K562 (cell line): ENCODE measurements at regions not wholly inside any gene's neighbourhood (a gene's known extent, or its start where the extent isn't known, plus 50 kb on each side); places are given as distances from the start of the nearest gene placed in this dataset.

ENCODE experiments used
- RBM34 ChIP-seq: fragments of 200-400 bp; formaldehyde crosslinking; IDR thresholded peaks from 2 replicates; pipeline ENCODE4 v1.6.1; 2018; ENCODE audit warnings: low read length, borderline replicate concordance; ENCODE audit not compliant: insufficient read depth
- ZNF324 ChIP-seq: fragments of 250-450 bp; sonication (Bioruptor Pico); IDR thresholded peaks from 2 replicates; pipeline ENCODE4 v1.4.0; 2020; ENCODE audit warnings: mild to moderate bottlenecking
- TF ChIP-seq, protein P1 (sequence below), 2 experiments: IDR thresholded peaks; 2 replicates each; pipeline ENCODE4 v1.6.1; 2011; ENCODE audit warnings: borderline replicate concordance in 1 of 2, control low read depth in 1 of 2, low read depth in 1 of 2, low read length in 1 of 2, mild to moderate bottlenecking in 1 of 2, mixed read lengths in 1 of 2, moderate library complexity in 1 of 2; ENCODE audit not compliant: insufficient read depth in 1 of 2, insufficient read length in 1 of 2, poor library complexity in 1 of 2, severe bottlenecking in 1 of 2; ENCODE audit errors: extremely low read depth in 1 of 2
- TF ChIP-seq, protein P2 (sequence below): sonication (generic); formaldehyde crosslinking; IDR thresholded peaks from 2 replicates; pipeline ENCODE4 v1.8.0; 2022; ENCODE audit warnings: missing genetic modification reagents, mild to moderate bottlenecking, borderline replicate concordance
- TF ChIP-seq, protein P3 (sequence below): sonication (generic); formaldehyde crosslinking; IDR thresholded peaks from 2 replicates; pipeline ENCODE4 v1.8.1; 2023; ENCODE audit warnings: mild to moderate bottlenecking, missing genetic modification reagents

DNA sequence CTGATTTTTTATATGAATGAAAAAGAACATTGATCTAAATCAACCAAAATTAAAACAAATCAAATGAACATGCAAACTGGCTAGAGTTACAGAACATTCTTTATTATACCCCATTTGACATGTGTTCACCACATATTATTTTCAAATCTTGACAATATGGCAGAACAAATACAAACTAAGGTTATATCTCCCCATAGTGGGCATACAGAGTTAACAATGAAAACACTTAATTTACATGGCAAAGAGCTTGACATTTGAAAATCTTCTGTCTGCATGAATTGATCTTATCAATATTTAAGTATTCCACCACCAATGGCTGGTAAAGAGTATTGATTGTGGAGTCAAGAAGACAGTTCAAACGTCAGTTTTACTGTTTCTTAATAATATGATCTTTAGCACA, 197.9 kb upstream of the ANO3 start (continued):
- TF ChIP-seq, protein P1, sequence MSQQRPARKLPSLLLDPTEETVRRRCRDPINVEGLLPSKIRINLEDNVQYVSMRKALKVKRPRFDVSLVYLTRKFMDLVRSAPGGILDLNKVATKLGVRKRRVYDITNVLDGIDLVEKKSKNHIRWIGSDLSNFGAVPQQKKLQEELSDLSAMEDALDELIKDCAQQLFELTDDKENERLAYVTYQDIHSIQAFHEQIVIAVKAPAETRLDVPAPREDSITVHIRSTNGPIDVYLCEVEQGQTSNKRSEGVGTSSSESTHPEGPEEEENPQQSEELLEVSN (IDR thresholded peaks at IDR 0.05; ENCODE audit: borderline replicate concordance in 1 of 2, extremely low read depth in 1 of 2, insufficient read depth in 1 of 2, insufficient read length in 1 of 2, low read depth in 1 of 2, low read length in 1 of 2, poor library complexity in 1 of 2, severe bottlenecking in 1 of 2) = no peak
- TF ChIP-seq, protein P2, sequence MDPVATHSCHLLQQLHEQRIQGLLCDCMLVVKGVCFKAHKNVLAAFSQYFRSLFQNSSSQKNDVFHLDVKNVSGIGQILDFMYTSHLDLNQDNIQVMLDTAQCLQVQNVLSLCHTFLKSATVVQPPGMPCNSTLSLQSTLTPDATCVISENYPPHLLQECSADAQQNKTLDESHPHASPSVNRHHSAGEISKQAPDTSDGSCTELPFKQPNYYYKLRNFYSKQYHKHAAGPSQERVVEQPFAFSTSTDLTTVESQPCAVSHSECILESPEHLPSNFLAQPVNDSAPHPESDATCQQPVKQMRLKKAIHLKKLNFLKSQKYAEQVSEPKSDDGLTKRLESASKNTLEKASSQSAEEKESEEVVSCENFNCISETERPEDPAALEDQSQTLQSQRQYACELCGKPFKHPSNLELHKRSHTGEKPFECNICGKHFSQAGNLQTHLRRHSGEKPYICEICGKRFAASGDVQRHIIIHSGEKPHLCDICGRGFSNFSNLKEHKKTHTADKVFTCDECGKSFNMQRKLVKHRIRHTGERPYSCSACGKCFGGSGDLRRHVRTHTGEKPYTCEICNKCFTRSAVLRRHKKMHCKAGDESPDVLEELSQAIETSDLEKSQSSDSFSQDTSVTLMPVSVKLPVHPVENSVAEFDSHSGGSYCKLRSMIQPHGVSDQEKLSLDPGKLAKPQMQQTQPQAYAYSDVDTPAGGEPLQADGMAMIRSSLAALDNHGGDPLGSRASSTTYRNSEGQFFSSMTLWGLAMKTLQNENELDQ (CRISPR knock-in tag) = no peak
- TF ChIP-seq, protein P3, sequence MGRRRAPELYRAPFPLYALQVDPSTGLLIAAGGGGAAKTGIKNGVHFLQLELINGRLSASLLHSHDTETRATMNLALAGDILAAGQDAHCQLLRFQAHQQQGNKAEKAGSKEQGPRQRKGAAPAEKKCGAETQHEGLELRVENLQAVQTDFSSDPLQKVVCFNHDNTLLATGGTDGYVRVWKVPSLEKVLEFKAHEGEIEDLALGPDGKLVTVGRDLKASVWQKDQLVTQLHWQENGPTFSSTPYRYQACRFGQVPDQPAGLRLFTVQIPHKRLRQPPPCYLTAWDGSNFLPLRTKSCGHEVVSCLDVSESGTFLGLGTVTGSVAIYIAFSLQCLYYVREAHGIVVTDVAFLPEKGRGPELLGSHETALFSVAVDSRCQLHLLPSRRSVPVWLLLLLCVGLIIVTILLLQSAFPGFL (CRISPR knock-in tag) = no peak
- TF ChIP-seq ZNF324 (CRISPR knock-in tag) = no peak
- no peak for TF ChIP-seq RBM34
